Endodermal cell (in vitro differentiated cells): ENCODE measurements at regions not wholly inside any gene's neighbourhood (a gene's known extent, or its start where the extent isn't known, plus 50 kb on each side); places are given as distances from the start of the nearest gene placed in this dataset.

Source experiments
- DNase-seq: peaks from one replicate; pipeline ENCODE4 v3.0.0-alpha.2; 2017
- H3K27ac ChIP-seq: 2 replicates; pipeline ENCODE4 v1.5.1; 2013; ENCODE audit warnings: mild to moderate bottlenecking, low read depth, low read length, moderate library complexity
- H3K27me3 ChIP-seq: 2 replicates; pipeline ENCODE4 v1.6.1; 2013; ENCODE audit warnings: mild to moderate bottlenecking, low read length, moderate library complexity; ENCODE audit not compliant: insufficient read depth, control insufficient read depth, poor library complexity, severe bottlenecking
- H3K36me3 ChIP-seq: 2 replicates; pipeline ENCODE4 v1.7.0; 2013; ENCODE audit warnings: mild to moderate bottlenecking, low read length, moderate library complexity; ENCODE audit not compliant: control insufficient read depth, insufficient read depth
- H3K4me1 ChIP-seq: one replicate; pipeline ENCODE4 v1.7.0; 2013; ENCODE audit warnings: low read length; ENCODE audit not compliant: control insufficient read depth, insufficient read depth
- H3K4me3 ChIP-seq: 2 replicates; pipeline ENCODE4 v1.5.1; 2013; ENCODE audit warnings: mild to moderate bottlenecking, low read length, moderate library complexity
- H3K9ac ChIP-seq: 2 replicates; pipeline ENCODE4 v1.6.1; 2013; ENCODE audit warnings: mild to moderate bottlenecking, low read length, moderate library complexity; ENCODE audit not compliant: poor library complexity, severe bottlenecking; ENCODE audit errors: extremely low read depth
- H3K9me3 ChIP-seq: 2 replicates; pipeline ENCODE4 v1.6.1; 2013; ENCODE audit warnings: mild to moderate bottlenecking, low read length, moderate library complexity; ENCODE audit not compliant: control insufficient read depth
- H3K27ac Mint-ChIP-seq: 2 replicates; pipeline ENCODE4 v1.8.0; 2020; ENCODE audit warnings: mixed read lengths
- H3K27me3 Mint-ChIP-seq: 2 replicates; pipeline ENCODE4 v1.8.0; 2021; ENCODE audit warnings: mild to moderate bottlenecking, mixed read lengths; ENCODE audit not compliant: insufficient read depth
- H3K36me3 Mint-ChIP-seq: 2 replicates; pipeline ENCODE4 v1.8.0; 2020; ENCODE audit warnings: low read depth, mixed read lengths
- H3K4me1 Mint-ChIP-seq: 2 replicates; pipeline ENCODE4 v1.8.0; 2020; ENCODE audit warnings: mixed read lengths
- H3K4me3 Mint-ChIP-seq: 2 replicates; pipeline ENCODE4 v1.8.0; 2020; ENCODE audit warnings: mild to moderate bottlenecking, moderate library complexity, mixed read lengths
- H3K9me3 Mint-ChIP-seq: 2 replicates; pipeline ENCODE4 v1.8.0; 2020; ENCODE audit warnings: mild to moderate bottlenecking, mixed read lengths
- CTCF ChIP-seq: fragments of 200-600 bp; sonication (generic); conservative IDR thresholded peaks from 2 replicates; pipeline ENCODE4 v1.5.0; 2021; ENCODE audit warnings: antibody characterized with exemption, mild to moderate bottlenecking
- WGBS, 2 experiments: methylation state at CpG; one replicate each; pipeline versions ENCODE4 v1.1.5 to v1.1.7; 2013; ENCODE audit warnings: missing lambda C conversion rate in 2 of 2, mixed read lengths in 1 of 2; ENCODE audit not compliant: insufficient coverage in 1 of 2, insufficient read length in 1 of 2; 5-methylcytosine and 5-hydroxymethylcytosine counted together

- Mint-ChIP-seq H3K4me3 (no peak overlapping the region), H3K36me3 (no peaks in the 10 kb centered on the region), H3K27ac (no peak overlapping the region), H3K9me3 (peaks cover 3% of the 10 kb centered on the region), H3K27me3 (peaks cover 3% of the 10 kb centered on the region), H3K4me1 (peaks cover 5% of the 10 kb centered on the region)
- Histone ChIP-seq H3K9me3 (no peaks in the 10 kb centered on the region), H3K9ac (no peak overlapping the region), H3K4me1 (no peaks in the 10 kb centered on the region), H3K4me3 (no peak overlapping the region), H3K36me3 (no peaks in the 10 kb centered on the region), H3K27me3 (no peaks in the 10 kb centered on the region), H3K27ac (no peak overlapping the region)
- TF ChIP-seq CTCF: no peak
- DNase-seq: peak; percentile 10
- WGBS, 2 experiments: 88 to 100% methylated on average over 3 to 9 of the region's 9 CpGs
These were observed 350.2 kb upstream of the SHH start for GRCh38 chr7:156162451-156162850.

GRCh38 chr7:156160811-156161210 lies 348.5 kb upstream of the SHH start:
- H3K9ac ChIP-seq: no peak overlapping the region
- H3K27me3 Mint-ChIP-seq: peaks cover 3% of the 10 kb centered on the region
- no peaks in the 10 kb centered on the region for H3K4me1 ChIP-seq
- no peak overlapping the region for H3K27ac ChIP-seq
- no peak overlapping the region for H3K4me3 ChIP-seq
- no peak for TF ChIP-seq CTCF
- peaks cover 3% of the 10 kb centered on the region for H3K9me3 Mint-ChIP-seq
- H3K4me3 Mint-ChIP-seq: no peak overlapping the region
- peak; percentile 89 for DNase-seq
- WGBS, 2 experiments: 48 to 59% methylated on average over 10 to 15 of the region's 15 CpGs
- no peak overlapping the region for H3K27ac Mint-ChIP-seq
- H3K36me3 ChIP-seq: no peaks in the 10 kb centered on the region
- H3K27me3 ChIP-seq: no peaks in the 10 kb centered on the region
- H3K4me1 Mint-ChIP-seq: peaks cover 7% of the 10 kb centered on the region
- H3K9me3 ChIP-seq: no peaks in the 10 kb centered on the region
- H3K36me3 Mint-ChIP-seq: no peaks in the 10 kb centered on the region

GRCh38 chr7:156158693-156159092 lies 346.4 kb upstream of the SHH start:
- Histone ChIP-seq H3K36me3 (no peaks in the 10 kb centered on the region), H3K27me3 (no peaks in the 10 kb centered on the region), H3K4me3 (no peak overlapping the region), H3K4me1 (no peaks in the 10 kb centered on the region), H3K9ac (no peak overlapping the region), H3K27ac (no peak overlapping the region), H3K9me3 (no peaks in the 10 kb centered on the region)
- 91 to 100% methylated on average over 6 to 11 of the region's 11 CpGs for WGBS, 2 experiments
- no peak overlapping the region for H3K4me3 Mint-ChIP-seq
- no peak for TF ChIP-seq CTCF
- peaks cover 3% of the 10 kb centered on the region for H3K9me3 Mint-ChIP-seq
- no peak overlapping the region for H3K27ac Mint-ChIP-seq
- DNase-seq: no peak
- peaks cover 7% of the 10 kb centered on the region for H3K4me1 Mint-ChIP-seq
- H3K27me3 Mint-ChIP-seq: peaks cover 2% of the 10 kb centered on the region
- no peaks in the 10 kb centered on the region for H3K36me3 Mint-ChIP-seq
